ENCODE measurements at regions not wholly inside any gene's neighbourhood (a gene's known extent, or its start where the extent isn't known, plus 50 kb on each side); places are given as distances from the start of the nearest gene placed in this dataset.

DNA sequence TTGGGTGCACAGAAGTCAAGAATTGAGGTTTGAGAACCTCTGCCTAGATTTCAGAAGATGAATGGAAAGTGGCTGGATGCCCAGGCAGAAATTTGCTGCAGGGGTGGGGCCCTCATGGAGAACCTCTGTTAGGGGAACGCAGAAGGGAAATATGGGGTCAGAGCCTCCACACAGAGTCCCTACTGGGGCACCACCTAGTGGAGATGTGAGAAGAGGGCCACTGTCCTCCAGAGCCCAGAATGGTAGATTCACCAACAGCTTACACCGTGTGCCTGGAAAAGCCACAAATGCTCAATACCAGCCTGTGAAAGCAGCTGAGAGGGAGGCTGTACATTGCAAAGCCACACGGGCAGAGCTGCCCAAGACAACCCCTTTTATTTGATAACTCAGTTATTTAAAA lies 383.5 kb downstream of the TLE4 start:
- DNase-seq: no peak

DNA sequence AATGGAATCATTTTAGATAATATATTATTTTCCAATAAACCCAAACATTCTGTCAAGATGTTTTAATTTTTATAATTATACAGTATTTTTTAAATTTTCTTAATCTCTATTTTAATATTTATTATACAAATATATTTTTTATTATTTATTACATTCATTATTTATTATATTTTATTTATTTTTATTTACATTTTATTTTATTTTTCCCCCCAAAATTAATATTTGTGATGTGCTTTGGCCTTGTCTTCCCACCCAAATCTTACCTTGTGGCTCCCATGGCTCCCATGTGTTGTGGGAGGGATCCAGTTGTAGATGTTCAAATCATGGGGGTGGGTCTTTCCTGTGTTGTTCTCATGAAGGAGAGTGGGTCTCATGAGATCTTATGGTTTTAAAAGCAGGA lies 382.1 kb downstream of the TLE4 start:
- DNase-seq: no peak

- DNase-seq: no peak
These were observed 380.6 kb downstream of the TLE4 start for GRCh38 chr9:79952401-79952800.

GRCh38 chr9:79946712-79947111 lies 374.9 kb downstream of the TLE4 start:
- no peak for DNase-seq

DNA sequence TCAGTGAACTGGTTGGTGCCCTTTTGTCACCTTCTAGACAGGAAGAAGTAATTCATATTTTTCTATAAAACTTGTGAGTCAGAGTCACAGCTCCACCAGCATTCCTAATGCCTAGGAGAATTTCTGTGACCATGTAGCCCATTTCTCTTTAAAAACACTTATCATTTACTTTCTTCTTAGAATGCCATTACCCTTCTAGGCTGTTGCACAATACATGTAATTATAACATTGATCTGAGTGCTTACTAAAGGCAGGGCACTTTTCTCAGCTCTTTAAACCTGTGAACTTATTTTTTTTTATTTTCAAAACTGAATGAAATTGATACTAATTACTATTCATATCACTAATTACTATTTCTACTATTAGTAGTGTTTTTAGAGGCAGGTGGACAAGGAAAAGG lies 373.7 kb downstream of the TLE4 start:
- no peak for DNase-seq

DNA sequence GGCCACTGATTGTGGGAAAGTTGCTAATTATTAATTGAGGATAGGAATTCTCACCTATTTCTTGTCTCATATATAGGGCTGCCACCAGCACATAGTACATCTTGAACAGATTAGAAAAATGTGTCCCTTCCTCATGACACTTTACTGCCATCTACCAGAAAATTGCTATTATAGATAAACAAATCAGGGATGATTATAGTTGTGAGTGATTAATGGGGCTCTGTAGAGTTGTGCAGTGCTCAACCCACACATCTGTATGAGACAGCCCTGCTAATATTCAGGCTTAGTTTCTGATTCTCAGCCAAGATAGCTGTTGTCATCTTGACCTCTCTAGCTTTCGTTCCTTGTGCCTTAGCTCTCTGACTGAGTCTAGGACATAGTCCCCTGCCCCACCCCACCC lies 373.3 kb downstream of the TLE4 start:
- no peak for DNase-seq

- DNase-seq: no peak
These were observed 369.2 kb downstream of the TLE4 start for GRCh38 chr9:79940919-79941318.

GRCh38 chr9:79939819-79940218 lies 368.1 kb downstream of the TLE4 start:
- no peak for DNase-seq

- no peak for DNase-seq
These were observed 364.6 kb downstream of the TLE4 start for GRCh38 chr9:79936336-79936735.

GRCh38 chr9:79929285-79929684 lies 357.5 kb downstream of the TLE4 start:
- DNase-seq: no peak

DNA sequence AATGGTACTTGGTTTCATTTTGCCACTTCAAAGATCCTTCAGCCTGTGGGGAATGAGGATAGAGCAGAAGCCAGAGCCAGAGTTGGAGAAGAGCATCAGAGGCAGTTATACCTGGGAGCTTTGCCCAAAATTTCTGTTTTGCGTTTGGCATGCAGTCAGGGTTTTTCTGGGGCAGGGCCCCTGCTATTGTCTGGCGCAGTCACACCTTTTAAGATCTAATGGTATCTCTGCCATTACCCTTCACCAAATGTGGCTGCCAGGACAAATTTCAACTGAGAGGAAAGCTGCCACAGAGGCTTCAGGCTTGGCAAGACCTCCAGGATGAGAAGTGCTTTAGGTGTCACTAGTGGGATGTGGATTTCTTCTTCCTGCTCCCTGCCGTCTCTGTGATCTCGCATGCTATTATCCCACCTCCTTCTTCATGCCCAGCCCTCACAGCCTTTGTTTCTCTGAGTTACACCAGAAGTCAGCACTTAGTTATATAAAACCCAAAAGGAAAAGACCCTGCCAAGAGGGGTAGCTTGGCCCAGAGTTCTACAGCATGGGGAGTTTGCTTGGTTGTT lies 357.0 kb downstream of the TLE4 start:
- no peak for DNase-seq

DNA sequence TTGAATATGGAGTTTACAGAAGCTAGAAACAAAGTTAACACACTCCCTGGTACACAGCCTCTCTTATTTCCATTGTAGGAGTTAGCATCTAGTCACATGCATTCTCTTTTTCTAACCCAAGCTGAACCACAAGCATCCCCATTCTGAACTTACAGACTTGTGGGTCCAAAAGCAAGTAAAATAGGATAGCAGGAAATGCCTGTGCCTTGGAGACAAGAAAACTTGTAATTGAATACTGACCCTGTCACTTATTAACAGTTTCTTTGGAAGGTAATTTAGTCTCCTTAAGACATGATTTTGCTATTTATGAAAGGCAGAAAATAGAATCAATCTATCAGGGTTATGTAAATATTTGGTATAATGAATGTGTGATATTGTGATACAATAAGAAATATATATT lies 353.6 kb downstream of the TLE4 start:
- DNase-seq: no peak

DNA sequence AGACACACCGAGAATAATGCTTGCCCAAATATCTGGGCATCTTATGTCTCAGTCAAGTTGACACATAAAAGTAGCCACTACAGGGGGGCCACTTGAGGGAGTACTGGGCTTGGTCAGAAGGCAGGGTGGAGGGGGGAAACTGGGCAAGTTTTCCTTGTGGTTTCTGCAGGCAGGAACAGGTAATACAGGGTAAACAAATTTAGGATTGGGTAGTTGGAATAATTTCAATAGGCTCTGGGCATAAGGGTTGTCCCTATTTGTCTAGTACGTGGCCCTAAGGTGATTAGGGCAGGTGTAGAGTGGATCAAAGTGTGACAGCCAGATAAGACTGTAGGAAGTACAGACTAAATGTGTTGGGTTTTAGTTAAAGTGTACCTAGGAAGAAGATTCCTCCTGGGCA lies 353.1 kb downstream of the TLE4 start:
- no peak for DNase-seq

DNA sequence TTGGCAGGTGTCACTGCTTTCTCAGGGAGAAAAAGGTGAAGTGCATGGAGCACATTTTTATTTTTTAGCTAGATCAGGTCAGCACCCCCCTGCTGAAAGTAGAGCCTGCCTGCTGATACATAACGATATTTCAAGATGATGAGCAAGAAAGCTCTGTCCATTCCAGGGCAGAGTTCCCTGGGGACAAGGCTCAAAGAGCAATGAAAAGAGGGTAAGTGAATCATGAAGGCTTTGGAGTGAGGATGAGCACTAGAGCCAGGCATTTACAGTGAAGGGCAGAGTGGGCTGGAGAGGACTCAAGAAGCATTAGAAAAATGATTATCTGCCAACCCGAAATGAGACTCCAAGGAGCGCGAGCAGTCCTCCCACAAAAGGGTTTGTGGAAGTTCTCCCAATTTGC lies 345.7 kb downstream of the TLE4 start:
- DNase-seq: no peak

DNA sequence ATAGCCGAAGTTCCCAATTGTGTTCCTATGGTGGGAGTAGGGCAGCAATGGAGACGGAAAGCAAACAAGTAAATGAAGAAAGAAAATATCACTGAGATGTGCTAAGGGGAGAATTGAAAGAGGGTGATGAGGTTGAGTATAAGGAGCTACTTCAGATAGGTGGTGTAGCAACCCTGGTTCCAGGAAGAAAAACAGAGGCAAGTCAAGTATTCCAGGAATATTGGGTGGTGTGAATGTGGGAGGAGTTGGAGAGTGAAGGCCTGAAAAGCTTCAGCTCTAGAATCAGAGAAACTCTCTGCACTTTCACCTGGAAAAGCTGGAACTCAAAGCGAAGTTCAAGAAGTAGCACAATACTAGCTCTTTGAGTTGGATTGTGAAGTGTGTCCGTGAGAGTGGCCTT lies 342.1 kb downstream of the TLE4 start:
- no peak for DNase-seq

GRCh38 chr9:79912318-79913070 lies 340.7 kb downstream of the TLE4 start:
- DNase-seq: no peak

- DNase-seq: no peak
These were observed 340.0 kb downstream of the TLE4 start for GRCh38 chr9:79911724-79912123.

DNA sequence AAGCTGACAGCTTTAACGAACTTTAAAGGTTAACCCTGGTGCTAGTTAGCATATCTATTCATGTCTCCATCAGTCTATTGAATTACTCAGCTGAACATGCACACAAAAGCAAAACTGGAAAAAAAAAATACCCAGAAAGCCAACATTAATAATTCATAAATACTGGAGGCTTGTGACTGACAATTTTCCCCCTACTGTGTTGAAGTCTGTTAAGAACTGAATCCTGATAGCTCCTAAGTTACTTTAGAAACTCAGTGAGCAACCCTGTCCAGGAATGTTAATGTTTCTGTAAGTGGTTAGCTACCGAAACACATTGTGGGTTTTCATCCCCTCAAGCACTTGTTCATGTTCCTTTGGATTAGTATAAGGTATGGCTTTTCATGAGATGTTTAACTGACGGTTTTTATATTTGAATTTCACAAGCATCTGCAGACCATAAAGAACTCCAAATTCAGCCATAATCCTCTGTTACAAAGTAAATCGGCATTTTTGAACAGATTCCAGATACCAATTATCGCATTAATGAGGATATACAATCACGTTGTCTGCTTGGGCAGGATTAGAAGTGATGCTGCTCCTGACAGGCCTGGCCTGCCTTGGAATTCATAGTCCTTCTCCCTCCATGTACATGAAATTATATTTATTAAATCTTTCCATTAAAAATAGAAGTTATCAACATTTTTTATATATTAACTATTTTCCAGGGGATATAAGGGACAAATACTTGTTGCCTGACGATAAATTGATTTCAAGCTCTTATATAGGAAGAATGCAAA lies 331.2 kb downstream of the TLE4 start:
- no peak for DNase-seq

GRCh38 chr9:79900754-79901153 lies 329.0 kb downstream of the TLE4 start:
- no peak for DNase-seq

DNA sequence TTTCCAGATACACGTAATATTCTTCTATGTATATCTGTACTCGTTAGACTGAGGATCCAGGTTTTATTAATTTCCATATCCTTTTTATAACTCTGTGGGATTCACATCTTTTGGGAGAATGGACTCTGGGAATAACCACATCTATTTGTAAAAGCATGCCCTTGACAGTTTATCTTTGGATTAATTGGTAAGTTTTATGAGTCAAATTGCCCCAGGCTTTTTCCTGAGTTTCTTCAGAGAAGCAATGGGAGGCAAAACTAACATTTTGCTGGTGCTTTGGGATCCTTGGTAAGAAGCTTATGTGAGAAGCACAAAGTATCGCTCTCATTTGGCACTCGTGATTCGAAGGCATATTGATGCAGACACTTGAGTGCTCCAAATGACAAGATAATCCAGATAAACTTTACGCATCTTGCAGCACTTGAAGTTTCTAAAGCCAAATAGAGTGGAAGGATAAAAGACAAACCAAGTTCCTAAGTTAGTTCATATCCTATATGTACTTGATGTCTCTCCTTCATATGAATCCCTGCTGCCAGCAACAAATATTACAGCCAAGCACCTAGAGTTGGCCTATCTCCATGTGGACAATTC lies 324.7 kb downstream of the TLE4 start:
- no peak for DNase-seq

- no peak for DNase-seq
These were observed 323.5 kb downstream of the TLE4 start for GRCh38 chr9:79895232-79895631.

GRCh38 chr9:79889369-79889768 lies 317.6 kb downstream of the TLE4 start:
- DNase-seq: no peak

- no peak for DNase-seq
These were observed 313.5 kb downstream of the TLE4 start for GRCh38 chr9:79885093-79885857.

All from activated naive CD4-positive, alpha-beta T cell (primary cell).